Astrocyte (in vitro differentiated cells and primary cell): ENCODE measurements at regions not wholly inside any gene's neighbourhood (a gene's known extent, or its start where the extent isn't known, plus 50 kb on each side); places are given as distances from the start of the nearest gene placed in this dataset.

Source experiments
- DNase-seq: peaks from one replicate; pipeline ENCODE4 v3.0.0-alpha.2; 2010; ENCODE audit warnings: low read depth
- FAIRE-seq: peaks from 2 replicates; lab custom pipeline; 2011; peaks lifted over from hg19 to GRCh38; lab: Jason Lieb, UNC
- H2AFZ ChIP-seq: 2 replicates; pipeline ENCODE4 v1.6.0; 2012; ENCODE audit warnings: low read depth, low read length, inconsistent platforms
- H3K27ac ChIP-seq: 2 replicates; pipeline ENCODE4 v1.5.1; 2011; ENCODE audit warnings: low read depth, low read length, inconsistent platforms
- H3K27me3 ChIP-seq: 2 replicates; pipeline ENCODE4 v1.6.0; 2011; ENCODE audit warnings: low read length, inconsistent platforms; ENCODE audit not compliant: insufficient read depth
- H3K36me3 ChIP-seq: 2 replicates; pipeline ENCODE4 v1.5.1; 2011; ENCODE audit warnings: low read length, inconsistent platforms; ENCODE audit not compliant: insufficient read depth
- H3K4me1 ChIP-seq: 2 replicates; pipeline ENCODE4 v1.5.1; 2011; ENCODE audit warnings: low read length, inconsistent platforms; ENCODE audit not compliant: insufficient read depth
- H3K4me2 ChIP-seq: 2 replicates; pipeline ENCODE4 v1.6.0; 2012; ENCODE audit warnings: low read length, inconsistent platforms
- H3K4me3 ChIP-seq: 2 replicates; pipeline ENCODE4 v1.5.1; 2011; ENCODE audit warnings: low read depth, mild to moderate bottlenecking, low read length, inconsistent platforms; ENCODE audit not compliant: insufficient read depth
- H3K79me2 ChIP-seq: 2 replicates; pipeline ENCODE4 v1.6.0; 2012; ENCODE audit warnings: mild to moderate bottlenecking, low read length, inconsistent platforms; ENCODE audit not compliant: insufficient read depth
- H3K9ac ChIP-seq: 2 replicates; pipeline ENCODE4 v1.6.0; 2012; ENCODE audit warnings: mild to moderate bottlenecking, low read length, inconsistent platforms
- H3K9me3 ChIP-seq: 2 replicates; pipeline ENCODE4 v1.5.1; 2012; ENCODE audit warnings: low read depth, mild to moderate bottlenecking, low read length, inconsistent platforms; ENCODE audit not compliant: insufficient read depth
- H4K20me1 ChIP-seq: 2 replicates; pipeline ENCODE4 v1.6.0; 2012; ENCODE audit warnings: low read length, inconsistent platforms; ENCODE audit not compliant: insufficient read depth
- H3K27ac Mint-ChIP-seq: one replicate; pipeline ENCODE4 v1.8.0; 2021; ENCODE audit warnings: mild to moderate bottlenecking, mixed read lengths; ENCODE audit not compliant: unreplicated experiment
- H3K27me3 Mint-ChIP-seq: one replicate; pipeline ENCODE4 v1.8.0; 2021; ENCODE audit warnings: low read depth, mixed read lengths; ENCODE audit not compliant: unreplicated experiment
- H3K36me3 Mint-ChIP-seq: one replicate; pipeline ENCODE4 v1.8.0; 2021; ENCODE audit warnings: low read depth, mixed read lengths; ENCODE audit not compliant: unreplicated experiment
- H3K4me1 Mint-ChIP-seq: one replicate; pipeline ENCODE4 v1.8.0; 2021; ENCODE audit warnings: low read depth, mixed read lengths; ENCODE audit not compliant: unreplicated experiment
- H3K4me3 Mint-ChIP-seq: one replicate; pipeline ENCODE4 v1.8.0; 2021; ENCODE audit warnings: mild to moderate bottlenecking, moderate library complexity, mixed read lengths; ENCODE audit not compliant: unreplicated experiment
- H3K9me3 Mint-ChIP-seq: one replicate; pipeline ENCODE4 v1.8.0; 2021; ENCODE audit warnings: mild to moderate bottlenecking, mixed read lengths; ENCODE audit not compliant: unreplicated experiment
- CTCF ChIP-seq: IDR thresholded peaks from 2 replicates; pipeline ENCODE4 v1.5.1; 2011; ENCODE audit warnings: low read depth, mild to moderate bottlenecking, inconsistent platforms, low read length, moderate library complexity; ENCODE audit not compliant: insufficient read depth
- EZH2 ChIP-seq: IDR thresholded peaks from 2 replicates; pipeline ENCODE4 v1.6.1; 2012; ENCODE audit warnings: mild to moderate bottlenecking, low read length, inconsistent platforms; ENCODE audit not compliant: insufficient read depth

GRCh38 chr12:118835926-118836325, 145.4 kb upstream of the SRRM4 start:
- no peaks in the 10 kb centered on the region for H3K36me3 Mint-ChIP-seq
- H3K9me3 Mint-ChIP-seq, result no peaks in the 10 kb centered on the region
- TF ChIP-seq CTCF (no peak), EZH2 (no peak)
- H3K4me1 Mint-ChIP-seq, result no peaks in the 10 kb centered on the region
- FAIRE-seq, result no peak
- Histone ChIP-seq H3K27me3 (no peaks in the 10 kb centered on the region), H3K79me2 (no peaks in the 10 kb centered on the region), H3K9ac (no peak overlapping the region), H3K4me1 (no peaks in the 10 kb centered on the region), H3K27ac (no peak overlapping the region), H3K4me2 (no peak overlapping the region), H4K20me1 (no peaks in the 10 kb centered on the region), H3K4me3 (no peak overlapping the region), H2AFZ (no peak overlapping the region), H3K9me3 (no peaks in the 10 kb centered on the region), H3K36me3 (no peaks in the 10 kb centered on the region)
- H3K27me3 Mint-ChIP-seq, result peaks cover 2% of the 10 kb centered on the region
- H3K4me3 Mint-ChIP-seq, result no peak overlapping the region
- no peak overlapping the region for H3K27ac Mint-ChIP-seq
- no peak for DNase-seq

- H3K4me2 ChIP-seq, result no peak overlapping the region
- H3K27ac Mint-ChIP-seq, result no peak overlapping the region
- H3K9ac ChIP-seq, result no peak overlapping the region
- H3K9me3 ChIP-seq, result peaks cover 6% of the 10 kb centered on the region
- no peaks in the 10 kb centered on the region for H3K4me1 Mint-ChIP-seq
- no peaks in the 10 kb centered on the region for H4K20me1 ChIP-seq
- no peak overlapping the region for H2AFZ ChIP-seq
- no peaks in the 10 kb centered on the region for H3K27me3 ChIP-seq
- no peaks in the 10 kb centered on the region for H3K36me3 Mint-ChIP-seq
- no peak for TF ChIP-seq CTCF
- TF ChIP-seq EZH2, result no peak
- no peaks in the 10 kb centered on the region for H3K9me3 Mint-ChIP-seq
- H3K27me3 Mint-ChIP-seq, result peaks cover 5% of the 10 kb centered on the region
- H3K36me3 ChIP-seq, result no peaks in the 10 kb centered on the region
- no peaks in the 10 kb centered on the region for H3K79me2 ChIP-seq
- no peak overlapping the region for H3K27ac ChIP-seq
- no peak for DNase-seq
- H3K4me3 Mint-ChIP-seq, result no peak overlapping the region
- no peak overlapping the region for H3K4me3 ChIP-seq
- no peak for FAIRE-seq
- H3K4me1 ChIP-seq, result no peaks in the 10 kb centered on the region
Measured at GRCh38 chr12:118840399-118840798, 140.9 kb upstream of the SRRM4 start.

DNA sequence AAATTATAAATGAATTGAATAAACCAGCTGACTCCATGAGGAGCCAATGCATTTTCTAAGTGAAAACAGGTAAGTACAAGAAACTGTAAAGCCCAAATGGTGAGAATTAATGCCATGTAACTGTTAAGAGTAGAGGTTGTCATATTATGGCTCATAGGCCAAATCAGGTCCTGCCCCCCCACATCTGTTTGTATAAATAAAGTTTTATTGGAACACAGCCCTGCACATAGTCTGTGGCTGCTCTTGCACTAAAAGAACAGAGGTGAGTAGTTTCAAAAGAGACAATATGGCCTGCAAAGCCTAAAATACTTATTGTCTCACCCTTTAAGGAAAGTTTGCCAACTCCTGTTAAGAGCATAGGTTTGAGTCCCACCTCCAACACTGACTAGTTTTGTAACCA, 140.5 kb upstream of the SRRM4 start:
- H4K20me1 ChIP-seq, result no peaks in the 10 kb centered on the region
- no peaks in the 10 kb centered on the region for H3K4me1 Mint-ChIP-seq
- no peak overlapping the region for H3K27ac Mint-ChIP-seq
- H3K9ac ChIP-seq, result no peak overlapping the region
- no peak overlapping the region for H2AFZ ChIP-seq
- H3K36me3 ChIP-seq, result no peaks in the 10 kb centered on the region
- H3K27me3 Mint-ChIP-seq, result peaks cover 5% of the 10 kb centered on the region
- no peaks in the 10 kb centered on the region for H3K4me1 ChIP-seq
- DNase-seq (no peak), FAIRE-seq (no peak)
- no peaks in the 10 kb centered on the region for H3K9me3 Mint-ChIP-seq
- H3K79me2 ChIP-seq, result no peaks in the 10 kb centered on the region
- no peak overlapping the region for H3K27ac ChIP-seq
- H3K27me3 ChIP-seq, result no peaks in the 10 kb centered on the region
- TF ChIP-seq CTCF (no peak), EZH2 (no peak)
- H3K4me3 Mint-ChIP-seq, result no peak overlapping the region
- H3K36me3 Mint-ChIP-seq, result no peaks in the 10 kb centered on the region
- no peak overlapping the region for H3K4me2 ChIP-seq
- H3K4me3 ChIP-seq, result no peak overlapping the region
- peaks cover 6% of the 10 kb centered on the region for H3K9me3 ChIP-seq
